HG03103 (cell line): ENCODE measurements at regions not wholly inside any gene's neighbourhood (a gene's known extent, or its start where the extent isn't known, plus 50 kb on each side); places are given as distances from the start of the nearest gene placed in this dataset.

Experiments
- ATAC-seq: cut with Tn5 transposase; IDR thresholded peaks from one replicate; pipeline ENCODE4 v1.9.1; 2021; ENCODE audit warnings: low read depth; ENCODE audit not compliant: unreplicated experiment

- ATAC-seq: no peak
Observed at GRCh38 chr13:53623146-53623545, 594.5 kb downstream of the OLFM4 start.

DNA sequence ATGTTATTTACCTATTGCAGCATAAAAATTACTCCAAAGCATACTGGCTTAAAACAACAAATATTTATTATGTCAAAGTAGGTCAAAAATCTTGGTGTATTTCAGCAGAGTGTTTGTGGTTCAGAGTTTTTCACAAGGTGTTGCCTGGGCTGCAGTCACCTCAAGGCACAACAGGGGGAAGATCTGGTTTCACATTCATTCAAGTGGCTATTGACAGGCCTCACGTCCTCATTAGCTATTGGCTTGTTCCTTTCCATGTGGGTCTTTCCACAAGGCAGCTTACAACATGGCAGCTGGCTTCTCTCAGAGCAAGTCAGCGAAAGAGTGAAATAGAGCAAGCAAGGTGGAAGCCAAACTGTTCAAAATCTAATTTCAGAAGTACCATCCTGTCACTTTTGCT lies 602.9 kb downstream of the OLFM4 start:
- no peak for ATAC-seq

GRCh38 chr13:53638040-53638439 lies 609.4 kb downstream of the OLFM4 start:
- no peak for ATAC-seq

DNA sequence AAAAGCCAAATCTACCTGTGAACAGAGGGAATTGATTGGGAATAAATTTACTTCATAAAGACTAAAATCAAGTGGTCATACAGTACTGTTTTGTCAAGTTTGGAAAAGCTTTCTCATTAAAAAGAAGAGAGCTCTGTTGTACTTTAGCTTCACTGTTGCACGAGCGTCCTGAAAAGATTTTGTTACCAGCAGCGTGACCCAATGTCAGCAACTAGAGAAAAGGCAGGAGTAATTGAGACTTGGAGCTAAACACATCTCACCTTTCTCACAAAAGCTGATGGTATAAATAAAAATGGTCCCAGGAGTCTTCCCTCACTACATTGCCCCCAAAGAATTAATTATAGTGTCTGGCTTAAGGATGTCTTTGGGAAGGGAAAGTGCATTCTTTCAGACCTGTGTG lies 613.7 kb downstream of the OLFM4 start:
- no peak for ATAC-seq

- ATAC-seq: no peak
Observed at GRCh38 chr13:53648673-53649072, 620.1 kb downstream of the OLFM4 start.

- ATAC-seq: no peak
Observed at GRCh38 chr13:53672005-53672404, 643.4 kb downstream of the OLFM4 start.

DNA sequence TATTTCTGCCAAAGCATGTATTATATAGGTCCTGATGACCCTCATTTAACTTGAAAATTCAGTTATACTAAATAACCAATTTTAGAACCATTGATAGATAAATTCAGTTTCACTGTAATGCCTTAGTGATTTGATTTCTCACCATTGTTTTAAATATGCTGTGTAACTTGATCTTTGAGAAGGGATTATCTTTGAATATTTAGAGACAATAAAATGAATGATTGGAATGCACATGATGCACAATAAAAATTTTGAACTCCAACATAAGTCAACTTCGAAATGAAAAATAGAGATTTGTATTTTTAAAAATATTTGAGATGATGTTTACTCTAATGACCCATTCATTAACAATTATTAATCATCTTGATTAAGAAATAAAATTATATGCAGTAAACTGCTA lies 654.5 kb downstream of the OLFM4 start:
- no peak for ATAC-seq

GRCh38 chr13:53683608-53684007 lies 655.0 kb downstream of the OLFM4 start:
- ATAC-seq: no peak

GRCh38 chr13:53691417-53691816 lies 662.8 kb downstream of the OLFM4 start:
- no peak for ATAC-seq

- ATAC-seq: no peak
Observed at GRCh38 chr13:53694814-53695532, 666.4 kb downstream of the OLFM4 start.

- ATAC-seq: no peak
Observed at GRCh38 chr13:53703371-53704080, 674.9 kb downstream of the OLFM4 start.

GRCh38 chr13:53719281-53719680 lies 690.7 kb downstream of the OLFM4 start:
- no peak for ATAC-seq

DNA sequence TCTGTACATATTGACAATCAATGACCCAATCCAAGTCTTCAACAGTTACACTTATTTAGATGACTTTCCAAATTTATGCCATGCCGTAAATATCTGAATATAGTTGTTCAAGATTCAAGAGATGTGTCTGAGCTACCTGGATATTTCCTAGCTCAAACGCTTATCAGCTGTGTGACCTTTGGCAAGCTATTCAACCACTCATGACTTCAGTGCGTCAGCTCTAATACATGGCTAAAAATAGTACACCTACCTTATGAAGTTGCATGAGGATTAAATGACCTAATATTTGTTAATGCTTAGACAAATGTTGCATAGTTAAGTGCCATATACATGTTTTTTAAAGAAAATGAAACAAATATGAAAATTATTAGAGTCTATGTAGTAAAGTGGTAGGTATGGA lies 704.1 kb downstream of the OLFM4 start:
- no peak for ATAC-seq

DNA sequence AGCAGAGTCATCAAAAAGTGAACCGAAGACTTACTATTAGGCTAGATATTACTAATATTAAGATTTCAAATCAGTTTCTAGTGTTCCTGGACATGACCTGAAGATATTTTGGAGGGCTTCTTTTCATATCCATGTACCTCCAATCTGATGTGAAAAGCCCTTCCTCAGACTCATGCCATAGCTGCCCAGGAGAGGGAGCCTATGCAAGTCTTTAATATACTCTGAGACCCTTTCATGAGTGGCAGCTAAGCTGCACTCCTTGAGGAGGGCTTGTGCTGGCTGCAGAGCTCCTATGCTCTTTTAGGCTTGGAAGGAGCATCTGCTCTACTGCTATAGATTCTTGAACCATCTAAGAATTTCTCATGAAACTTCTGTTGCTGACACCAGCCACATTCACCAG lies 715.3 kb downstream of the OLFM4 start:
- ATAC-seq: no peak

DNA sequence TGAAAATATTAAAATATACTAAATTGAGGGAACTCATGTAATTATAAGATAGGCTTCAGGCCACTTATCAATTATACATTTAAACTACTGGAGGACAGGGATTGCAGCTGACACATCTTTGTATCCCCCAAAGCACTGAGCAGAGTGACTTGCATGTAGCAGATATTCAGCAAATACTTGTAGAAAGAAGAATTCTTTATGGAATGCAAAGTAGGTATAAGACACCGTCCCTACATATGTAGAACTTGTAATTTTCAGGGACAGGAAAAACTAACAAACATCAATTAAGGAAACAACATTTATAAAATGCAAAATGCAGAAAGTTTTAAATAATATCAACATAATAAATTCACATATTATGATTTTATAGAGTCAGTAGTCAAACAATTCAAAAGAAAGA lies 719.2 kb downstream of the OLFM4 start:
- ATAC-seq: no peak

GRCh38 chr13:53749306-53749705 lies 720.7 kb downstream of the OLFM4 start:
- no peak for ATAC-seq

GRCh38 chr13:53759016-53759415 lies 730.4 kb downstream of the OLFM4 start:
- no peak for ATAC-seq

DNA sequence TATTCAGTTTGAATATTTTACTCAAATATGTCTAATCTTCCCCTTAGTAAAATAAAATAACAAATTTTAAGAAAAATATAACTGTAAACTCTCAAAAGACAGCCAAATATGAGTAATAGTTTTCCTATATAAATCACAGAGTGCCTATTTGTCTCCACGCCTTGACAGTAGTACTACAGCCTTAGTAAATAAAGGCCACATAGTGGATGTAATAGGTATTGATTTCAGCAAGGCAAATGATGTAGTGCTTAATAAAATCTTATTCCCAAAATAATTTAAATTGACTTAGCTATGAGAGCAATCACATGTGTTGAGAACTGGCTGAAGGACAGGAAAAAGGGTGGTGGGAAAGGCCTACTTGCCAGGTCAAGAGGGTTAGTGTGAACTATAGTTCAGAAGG lies 747.2 kb downstream of the OLFM4 start:
- ATAC-seq: no peak

DNA sequence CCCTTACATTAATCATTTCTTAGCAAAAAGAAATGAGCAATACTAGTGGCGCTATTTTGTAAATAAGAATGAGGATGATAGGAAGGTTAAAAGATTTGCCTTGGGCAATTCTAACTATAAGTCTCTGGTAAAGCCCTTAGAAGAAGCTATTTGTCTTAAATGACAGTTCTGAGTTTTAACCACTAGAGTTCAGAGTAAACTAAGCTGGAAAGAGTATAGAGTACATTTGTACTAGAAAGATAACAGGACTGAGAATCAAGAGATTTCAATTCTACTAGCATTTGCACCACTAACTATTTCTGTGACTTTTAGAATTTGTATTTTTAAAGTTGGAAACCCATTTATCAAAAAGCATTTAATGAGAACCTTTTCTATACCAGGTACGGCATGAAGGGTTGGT lies 750.3 kb downstream of the OLFM4 start:
- no peak for ATAC-seq

- no peak for ATAC-seq
Observed at GRCh38 chr13:53781941-53782340, 753.3 kb downstream of the OLFM4 start.

GRCh38 chr13:53782488-53782961 lies 753.9 kb downstream of the OLFM4 start:
- no peak for ATAC-seq

- ATAC-seq: no peak
Observed at GRCh38 chr13:53783471-53783870, 754.9 kb downstream of the OLFM4 start.
